OCI-LY1 (cell line): ENCODE measurements at regions not wholly inside any gene's neighbourhood (a gene's known extent, or its start where the extent isn't known, plus 50 kb on each side); places are given as distances from the start of the nearest gene placed in this dataset.

ENCODE experiments used
- CTCF ChIP-seq: fragments of 200-600 bp; sonication (generic), shearing (Covaris generic); IDR thresholded peaks from 2 replicates; pipeline ENCODE4 v1.5.1; 2017; ENCODE audit warnings: mild to moderate bottlenecking, antibody characterized with exemption, low read length, moderate library complexity, mixed read lengths
- EZH2 ChIP-seq: fragments of 200-600 bp; sonication (generic), shearing (Covaris generic); IDR thresholded peaks from 2 replicates; pipeline ENCODE4 v1.8.0; 2017; ENCODE audit warnings: borderline replicate concordance, mixed run types, mild to moderate bottlenecking, antibody characterized with exemption, low read length, moderate library complexity, mixed read lengths

GRCh38 chr10:54900584-54900983 lies 99.6 kb upstream of the PCDH15 start:
- no peak for TF ChIP-seq CTCF
- no peak for TF ChIP-seq EZH2
